Neural progenitor cell (in vitro differentiated cells): ENCODE measurements at regions not wholly inside any gene's neighbourhood (a gene's known extent, or its start where the extent isn't known, plus 50 kb on each side); places are given as distances from the start of the nearest gene placed in this dataset.
A peak's percentile ranks its signal among the peaks of the same experiment; 100 is the strongest.

Experiments used
- DNase-seq: peaks from one replicate; pipeline ENCODE4 v3.0.0-alpha.2; 2016; ENCODE audit warnings: low spot score
- H2AFZ ChIP-seq: fragments of 200-600 bp; sonication (generic); replicated peaks from 2 replicates; pipeline ENCODE4 v1.6.1; 2016; ENCODE audit warnings: antibody characterized with exemption
- H3F3A ChIP-seq: fragments of 200-600 bp; sonication (generic); 2 replicates; pipeline ENCODE4 v1.6.1; 2016; ENCODE audit warnings: antibody characterized with exemption, low read depth
- H3K27ac ChIP-seq: fragments of 200-600 bp; sonication (generic); 2 replicates; pipeline ENCODE4 v1.5.1; 2016; ENCODE audit warnings: mild to moderate bottlenecking
- H3K27me3 ChIP-seq: fragments of 200-600 bp; sonication (generic); 2 replicates; pipeline ENCODE4 v1.6.1; 2016; ENCODE audit warnings: mild to moderate bottlenecking, moderate library complexity
- H3K36me3 ChIP-seq: fragments of 200-600 bp; sonication (generic); 2 replicates; pipeline ENCODE4 v1.5.1; 2016
- H3K4me1 ChIP-seq: fragments of 200-600 bp; sonication (generic); 2 replicates; pipeline ENCODE4 v1.6.1; 2016; ENCODE audit warnings: mixed run types
- H3K4me2 ChIP-seq: fragments of 200-600 bp; sonication (generic); 2 replicates; pipeline ENCODE4 v1.6.1; 2016
- H3K4me3 ChIP-seq: fragments of 200-600 bp; sonication (generic); 2 replicates; pipeline ENCODE4 v1.5.1; 2016
- H3K79me2 ChIP-seq: fragments of 200-600 bp; sonication (generic); 2 replicates; pipeline ENCODE4 v1.6.1; 2016; ENCODE audit warnings: low read depth
- H3K9ac ChIP-seq: fragments of 200-600 bp; sonication (generic); 2 replicates; pipeline ENCODE4 v1.6.1; 2016
- H3K9me3 ChIP-seq: fragments of 200-600 bp; sonication (generic); 2 replicates; pipeline ENCODE4 v1.5.1; 2016; ENCODE audit warnings: low read depth
- H4K20me1 ChIP-seq: fragments of 200-600 bp; sonication (generic); 2 replicates; pipeline ENCODE4 v1.6.1; 2016; ENCODE audit warnings: low read depth
- H3K27ac Mint-ChIP-seq: 3 replicates; pipeline ENCODE4 v1.8.0; 2021; ENCODE audit warnings: mixed read lengths
- H3K27me3 Mint-ChIP-seq: 2 replicates; pipeline ENCODE4 v1.8.0; 2022; ENCODE audit warnings: low read depth, mild to moderate bottlenecking, inconsistent platforms, moderate library complexity, mixed read lengths; ENCODE audit not compliant: insufficient read depth
- H3K36me3 Mint-ChIP-seq: 3 replicates; pipeline ENCODE4 v1.8.0; 2021; ENCODE audit warnings: mixed read lengths
- H3K4me1 Mint-ChIP-seq: 3 replicates; pipeline ENCODE4 v1.8.0; 2021; ENCODE audit warnings: mixed read lengths
- H3K4me3 Mint-ChIP-seq: 3 replicates; pipeline ENCODE4 v1.8.0; 2021; ENCODE audit warnings: mild to moderate bottlenecking, moderate library complexity, mixed read lengths
- H3K9me3 Mint-ChIP-seq: 3 replicates; pipeline ENCODE4 v1.8.0; 2020; ENCODE audit warnings: mixed read lengths
- CTCF ChIP-seq: fragments of 200-600 bp; sonication (generic); IDR thresholded peaks from 2 replicates; pipeline ENCODE4 v1.5.1; 2017; ENCODE audit warnings: antibody characterized with exemption, mild to moderate bottlenecking
- EZH2 ChIP-seq: fragments of 200-600 bp; sonication (generic); IDR thresholded peaks from 2 replicates; pipeline ENCODE4 v1.6.1; 2017; ENCODE audit warnings: antibody characterized with exemption, mild to moderate bottlenecking, moderate library complexity
- EZH2phosphoT487 ChIP-seq: fragments of 200-600 bp; sonication (generic); IDR thresholded peaks from 2 replicates; pipeline ENCODE4 v1.6.1; 2017; ENCODE audit warnings: antibody characterized with exemption

GRCh38 chr6:103114582-103114981 is 1721.1 kb downstream of the GRIK2 start:
- Mint-ChIP-seq H3K4me1 (no peaks in the 10 kb centered on the region), H3K27me3 (no peaks in the 10 kb centered on the region), H3K27ac (no peak overlapping the region), H3K36me3 (no peaks in the 10 kb centered on the region), H3K4me3 (no peak overlapping the region), H3K9me3 (peaks cover 3% of the 10 kb centered on the region)
- H3K27me3 ChIP-seq, result no peaks in the 10 kb centered on the region
- no peak overlapping the region for H3K27ac ChIP-seq
- H3K79me2 ChIP-seq, result no peaks in the 10 kb centered on the region
- no peaks in the 10 kb centered on the region for H3K36me3 ChIP-seq
- H3F3A ChIP-seq, result no peaks in the 10 kb centered on the region
- H3K9me3 ChIP-seq, result no peaks in the 10 kb centered on the region
- H3K4me2 ChIP-seq, result no peak overlapping the region
- H3K4me1 ChIP-seq, result no peaks in the 10 kb centered on the region
- H3K4me3 ChIP-seq, result no peak overlapping the region
- no peak overlapping the region for H2AFZ ChIP-seq
- TF ChIP-seq CTCF, result no peak
- no peak for TF ChIP-seq EZH2phosphoT487
- no peak for TF ChIP-seq EZH2
- no peak for DNase-seq
- no peaks in the 10 kb centered on the region for H4K20me1 ChIP-seq
- H3K9ac ChIP-seq, result no peak overlapping the region

GRCh38 chr6:103113416-103113815 is 1719.9 kb downstream of the GRIK2 start:
- no peak overlapping the region for H3K27ac ChIP-seq
- no peaks in the 10 kb centered on the region for H3K4me1 ChIP-seq
- H3F3A ChIP-seq, result no peaks in the 10 kb centered on the region
- no peaks in the 10 kb centered on the region for H3K27me3 ChIP-seq
- TF ChIP-seq EZH2phosphoT487 (no peak), EZH2 (no peak), CTCF (no peak)
- Mint-ChIP-seq H3K27me3 (no peaks in the 10 kb centered on the region), H3K4me3 (no peak overlapping the region), H3K36me3 (no peaks in the 10 kb centered on the region), H3K4me1 (no peaks in the 10 kb centered on the region), H3K9me3 (peaks cover 3% of the 10 kb centered on the region), H3K27ac (no peak overlapping the region)
- H2AFZ ChIP-seq, result no peak overlapping the region
- no peaks in the 10 kb centered on the region for H3K79me2 ChIP-seq
- no peaks in the 10 kb centered on the region for H4K20me1 ChIP-seq
- no peak overlapping the region for H3K4me3 ChIP-seq
- no peak overlapping the region for H3K9ac ChIP-seq
- no peaks in the 10 kb centered on the region for H3K9me3 ChIP-seq
- no peak for DNase-seq
- no peaks in the 10 kb centered on the region for H3K36me3 ChIP-seq
- H3K4me2 ChIP-seq, result no peak overlapping the region

- no peak overlapping the region for H3K4me3 Mint-ChIP-seq
- Histone ChIP-seq H3K4me1 (peaks cover 5% of the 10 kb centered on the region), H3K4me3 (no peak overlapping the region), H3K27ac (no peak overlapping the region), H3F3A (no peaks in the 10 kb centered on the region), H3K27me3 (no peaks in the 10 kb centered on the region), H3K36me3 (no peaks in the 10 kb centered on the region), H4K20me1 (no peaks in the 10 kb centered on the region), H3K9ac (no peak overlapping the region), H2AFZ (no peak overlapping the region), H3K4me2 (no peak overlapping the region), H3K9me3 (no peaks in the 10 kb centered on the region), H3K79me2 (no peaks in the 10 kb centered on the region)
- H3K9me3 Mint-ChIP-seq, result peaks cover 3% of the 10 kb centered on the region
- H3K27ac Mint-ChIP-seq, result no peak overlapping the region
- H3K27me3 Mint-ChIP-seq, result no peaks in the 10 kb centered on the region
- no peaks in the 10 kb centered on the region for H3K36me3 Mint-ChIP-seq
- peaks cover 7% of the 10 kb centered on the region for H3K4me1 Mint-ChIP-seq
- DNase-seq, result no peak
- TF ChIP-seq EZH2 (no peak), CTCF (no peak), EZH2phosphoT487 (no peak)
Measured at GRCh38 chr6:103107985-103108384, 1714.5 kb downstream of the GRIK2 start.

GRCh38 chr6:103105686-103106085 is 1712.2 kb downstream of the GRIK2 start:
- Histone ChIP-seq H3K27ac (no peak overlapping the region), H2AFZ (no peak overlapping the region), H3K4me3 (no peak overlapping the region), H4K20me1 (no peaks in the 10 kb centered on the region), H3K4me2 (no peak overlapping the region), H3F3A (no peaks in the 10 kb centered on the region), H3K9me3 (no peaks in the 10 kb centered on the region), H3K27me3 (no peaks in the 10 kb centered on the region), H3K9ac (no peak overlapping the region), H3K36me3 (no peaks in the 10 kb centered on the region), H3K4me1 (peaks cover 5% of the 10 kb centered on the region), H3K79me2 (no peaks in the 10 kb centered on the region)
- Mint-ChIP-seq H3K4me1 (peaks cover 7% of the 10 kb centered on the region), H3K27me3 (no peaks in the 10 kb centered on the region), H3K36me3 (no peaks in the 10 kb centered on the region), H3K9me3 (peaks cover 3% of the 10 kb centered on the region), H3K4me3 (no peak overlapping the region), H3K27ac (no peak overlapping the region)
- peak; percentile 48 for DNase-seq
- TF ChIP-seq CTCF, result no peak
- TF ChIP-seq EZH2phosphoT487, result no peak
- TF ChIP-seq EZH2, result no peak
